ENCODE measurements at regions not wholly inside any gene's neighbourhood (a gene's known extent, or its start where the extent isn't known, plus 50 kb on each side); places are given as distances from the start of the nearest gene placed in this dataset.
A peak's percentile ranks its signal among the peaks of the same experiment; 100 is the strongest.

- TF ChIP-seq ZNF142 (CRISPR knock-in tag; IDR thresholded peaks at IDR 0.05), result no peak
- peak; percentile 84 for TF ChIP-seq RXRB (CRISPR knock-in tag; IDR thresholded peaks at IDR 0.05; ENCODE audit: borderline replicate concordance)
- no peak for TF ChIP-seq NFIC (IDR thresholded peaks at IDR 0.05; ENCODE audit: low read length)
- TF ChIP-seq ZNF576 (CRISPR knock-in tag; IDR thresholded peaks at IDR 0.05), result no peak
- no peak for TF ChIP-seq ZBTB39 (CRISPR knock-in tag; IDR thresholded peaks at IDR 0.05)
- TF ChIP-seq ATF4 (CRISPR knock-in tag; IDR thresholded peaks at IDR 0.05), result no peak
- no peak for TF ChIP-seq CREB1 (IDR thresholded peaks at IDR 0.05)
- peak; percentile 28; the same call in 1 of the 2 replicates for TF ChIP-seq CREB1 (CRISPR knock-in tag; IDR thresholded peaks at IDR 0.05)
- TF ChIP-seq ZNF230 (CRISPR knock-in tag; IDR thresholded peaks at IDR 0.05), result 0 out of 2 replicates have a peak, but pooled peaks have one; percentile 23
- no peak for TF ChIP-seq ZNF784 (CRISPR knock-in tag; IDR thresholded peaks at IDR 0.05; ENCODE audit: borderline replicate concordance)
- TF ChIP-seq STAG1 (CRISPR knock-in tag; IDR thresholded peaks at IDR 0.05), result peak; percentile 22
- TF ChIP-seq HDAC1 (CRISPR knock-in tag; IDR thresholded peaks at IDR 0.05), result peak; percentile 56; the same call in 1 of the 2 replicates
- peak; percentile 51; the same call in 1 of the 2 replicates for TF ChIP-seq ZNF263 (CRISPR knock-in tag; IDR thresholded peaks at IDR 0.05)
- peak; percentile 41 for TF ChIP-seq ZNF800 (CRISPR knock-in tag; IDR thresholded peaks at IDR 0.05)
- TF ChIP-seq ZNF18 (CRISPR knock-in tag; IDR thresholded peaks at IDR 0.05; ENCODE audit: insufficient replicate concordance), result peak; percentile 33
These were observed 78.8 kb downstream of the VEGFA start (continued) for GRCh38 chr6:43848671-43849391.
